ENCODE measurements at regions not wholly inside any gene's neighbourhood (a gene's known extent, or its start where the extent isn't known, plus 50 kb on each side); places are given as distances from the start of the nearest gene placed in this dataset.

DNA sequence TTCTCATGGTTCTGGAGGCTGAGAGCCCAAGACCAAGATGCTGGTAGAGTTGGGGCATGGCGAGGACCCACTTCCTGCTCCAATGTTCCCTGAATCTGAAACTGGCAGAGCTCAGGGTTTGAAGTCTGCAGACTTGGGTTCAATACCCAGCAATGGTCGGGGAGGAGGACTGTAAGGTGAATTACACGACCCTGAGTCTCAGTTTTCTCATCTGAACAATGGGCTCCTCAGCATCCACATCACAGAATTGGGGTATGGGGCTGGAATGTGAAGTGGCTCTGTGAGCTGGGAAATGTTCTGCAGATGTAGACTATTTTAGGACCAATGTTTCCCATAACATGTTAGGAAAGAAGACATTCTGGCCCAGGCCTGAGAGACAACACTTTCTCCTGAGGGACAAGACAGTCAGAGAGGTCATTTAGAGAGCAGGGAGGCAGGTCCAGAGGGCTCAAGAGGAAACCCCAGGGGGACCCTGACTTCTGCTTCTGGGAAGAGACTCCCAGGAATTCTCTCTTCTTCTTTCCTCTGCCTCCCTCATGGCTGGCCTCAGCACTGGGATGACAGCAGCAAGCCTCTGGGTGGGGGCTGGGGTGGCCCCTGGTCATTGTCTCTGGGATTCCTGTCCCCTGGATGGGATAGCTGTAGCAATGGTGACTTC, 141.3 kb upstream of the PMEPA1 start:
- Histone ChIP-seq H3K27me3 (ENCODE audit: control insufficient read depth in 2 of 2, insufficient read depth in 1 of 2, low read length in 1 of 2) (no peaks in the 10 kb centered on the region), H3K4me1 (ENCODE audit: control insufficient read depth in 2 of 2, insufficient read depth in 2 of 2, low read length in 2 of 2) (no peaks in the 10 kb centered on the region), H3K4me3 (ENCODE audit: low read length in 2 of 2) (no peak overlapping the region), H3K36me3 (ENCODE audit: control insufficient read depth in 2 of 2, insufficient read depth in 2 of 2, low read length in 1 of 2) (no peaks in the 10 kb centered on the region), H3K9me3 (ENCODE audit: control insufficient read depth in 2 of 2, insufficient read depth in 1 of 2, low read length in 1 of 2) (no peaks in the 10 kb centered on the region), H3K27ac (ENCODE audit: low read depth in 1 of 2, low read length in 1 of 2) (no peak overlapping the region)
- DNase-seq (ENCODE audit: low read depth in 6 of 9, low spot score in 9 of 9) = no peak
- WGBS = 91% methylated on average over 3 of the region's 3 CpGs

DNA sequence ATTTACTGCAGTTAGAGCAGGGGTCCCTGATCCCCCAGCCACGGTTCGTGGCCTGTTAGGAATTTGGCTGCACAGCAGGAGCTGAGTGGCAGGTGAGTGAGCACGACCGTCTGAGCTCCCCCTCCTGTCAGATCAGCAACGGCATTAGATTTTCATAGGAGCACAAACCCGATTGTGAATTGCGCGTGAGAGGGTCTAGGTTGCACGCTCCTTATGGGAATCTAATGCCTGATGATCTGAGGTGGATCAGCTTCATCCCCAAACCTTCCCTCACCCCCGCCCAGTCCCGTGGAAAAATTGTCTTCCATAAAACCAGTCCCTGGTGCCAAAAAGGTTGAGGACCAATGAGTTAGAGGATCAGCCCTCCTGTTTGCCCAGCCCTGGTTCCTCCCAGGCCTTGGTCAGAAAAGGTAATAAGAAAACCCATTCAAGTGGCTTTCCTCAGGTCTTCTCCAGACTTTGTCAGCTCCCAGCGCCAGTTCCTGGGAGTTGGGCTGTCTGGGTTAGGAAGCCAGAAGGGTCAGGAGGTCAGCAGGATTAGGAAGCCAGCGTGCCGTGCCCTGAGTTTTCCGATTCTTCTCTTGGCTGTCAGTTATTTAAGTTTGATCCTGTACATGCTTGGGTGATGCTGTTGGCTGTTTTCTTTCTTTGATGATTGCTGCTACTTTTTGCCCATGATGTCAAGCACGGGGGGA, 139.9 kb upstream of the PMEPA1 start:
- Histone ChIP-seq H3K27me3 (ENCODE audit: control insufficient read depth in 2 of 2, insufficient read depth in 1 of 2, low read length in 1 of 2) (no peaks in the 10 kb centered on the region), H3K4me1 (ENCODE audit: control insufficient read depth in 2 of 2, insufficient read depth in 2 of 2, low read length in 2 of 2) (no peaks in the 10 kb centered on the region), H3K27ac (ENCODE audit: low read depth in 1 of 2, low read length in 1 of 2) (no peak overlapping the region), H3K36me3 (ENCODE audit: control insufficient read depth in 2 of 2, insufficient read depth in 2 of 2, low read length in 1 of 2) (no peaks in the 10 kb centered on the region), H3K4me3 (ENCODE audit: low read length in 2 of 2) (no peak overlapping the region), H3K9me3 (ENCODE audit: control insufficient read depth in 2 of 2, insufficient read depth in 1 of 2, low read length in 1 of 2) (no peaks in the 10 kb centered on the region)
- DNase-seq (ENCODE audit: low read depth in 6 of 9, low spot score in 9 of 9) = no peak
- WGBS = 96% methylated on average over 16 of the region's 16 CpGs

DNA sequence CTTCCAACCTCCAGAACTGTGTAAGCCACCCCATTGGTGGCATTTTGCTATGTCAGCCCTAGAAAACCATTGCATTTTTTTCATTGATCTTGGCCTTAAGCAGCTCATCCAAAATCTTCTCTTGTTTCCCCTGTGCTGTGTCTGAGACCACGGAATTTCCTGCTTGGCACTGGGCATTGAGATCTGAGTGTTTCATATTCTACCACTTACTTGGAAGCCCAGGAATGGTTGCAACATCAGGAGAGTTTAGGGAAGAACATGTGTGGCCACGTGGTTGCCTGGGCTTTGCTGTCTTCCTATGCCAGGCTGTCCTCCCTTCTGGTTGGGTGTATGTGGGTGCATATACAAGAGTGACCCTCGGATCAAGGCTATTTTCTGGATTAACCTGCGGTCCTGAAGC, 139.3 kb upstream of the PMEPA1 start:
- no peaks in the 10 kb centered on the region for H3K9me3 ChIP-seq (ENCODE audit: control insufficient read depth in 2 of 2, insufficient read depth in 1 of 2, low read length in 1 of 2)
- DNase-seq (ENCODE audit: low read depth in 6 of 9, low spot score in 9 of 9) = no peak
- H3K4me1 ChIP-seq (ENCODE audit: control insufficient read depth in 2 of 2, insufficient read depth in 2 of 2, low read length in 2 of 2) = no peaks in the 10 kb centered on the region
- no peak overlapping the region for H3K4me3 ChIP-seq (ENCODE audit: low read length in 2 of 2)
- WGBS = 87% methylated on average over 4 of the region's 4 CpGs
- H3K27ac ChIP-seq (ENCODE audit: low read depth in 1 of 2, low read length in 1 of 2) = no peak overlapping the region
- H3K36me3 ChIP-seq (ENCODE audit: control insufficient read depth in 2 of 2, insufficient read depth in 2 of 2, low read length in 1 of 2) = no peaks in the 10 kb centered on the region
- H3K27me3 ChIP-seq (ENCODE audit: control insufficient read depth in 2 of 2, insufficient read depth in 1 of 2, low read length in 1 of 2) = no peaks in the 10 kb centered on the region

DNA sequence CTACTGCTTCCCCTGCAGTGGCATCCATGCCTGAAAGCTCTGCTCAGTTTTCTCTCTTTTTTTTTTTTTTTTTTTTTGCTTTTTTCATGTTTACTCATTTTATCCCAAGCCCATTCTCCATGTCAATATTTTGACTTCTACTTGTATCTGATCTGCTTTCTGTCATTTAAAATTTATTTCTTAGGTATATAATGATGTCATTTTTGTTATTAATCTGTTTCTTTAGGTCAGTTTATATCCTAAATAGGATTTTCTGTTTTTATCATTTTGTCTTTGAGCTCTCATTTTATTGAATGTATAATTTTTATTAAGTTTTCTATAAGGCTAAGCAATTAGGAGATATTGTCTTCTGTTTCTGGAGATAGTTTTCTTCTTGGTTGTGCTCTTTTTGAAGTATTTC, 138.5 kb upstream of the PMEPA1 start:
- no peak for DNase-seq (ENCODE audit: low read depth in 6 of 9, low spot score in 9 of 9)
- Histone ChIP-seq H3K4me3 (ENCODE audit: low read length in 2 of 2) (no peak overlapping the region), H3K27ac (ENCODE audit: low read depth in 1 of 2, low read length in 1 of 2) (no peak overlapping the region), H3K9me3 (ENCODE audit: control insufficient read depth in 2 of 2, insufficient read depth in 1 of 2, low read length in 1 of 2) (no peaks in the 10 kb centered on the region), H3K36me3 (ENCODE audit: control insufficient read depth in 2 of 2, insufficient read depth in 2 of 2, low read length in 1 of 2) (no peaks in the 10 kb centered on the region), H3K27me3 (ENCODE audit: control insufficient read depth in 2 of 2, insufficient read depth in 1 of 2, low read length in 1 of 2) (no peaks in the 10 kb centered on the region), H3K4me1 (ENCODE audit: control insufficient read depth in 2 of 2, insufficient read depth in 2 of 2, low read length in 2 of 2) (no peaks in the 10 kb centered on the region)

DNA sequence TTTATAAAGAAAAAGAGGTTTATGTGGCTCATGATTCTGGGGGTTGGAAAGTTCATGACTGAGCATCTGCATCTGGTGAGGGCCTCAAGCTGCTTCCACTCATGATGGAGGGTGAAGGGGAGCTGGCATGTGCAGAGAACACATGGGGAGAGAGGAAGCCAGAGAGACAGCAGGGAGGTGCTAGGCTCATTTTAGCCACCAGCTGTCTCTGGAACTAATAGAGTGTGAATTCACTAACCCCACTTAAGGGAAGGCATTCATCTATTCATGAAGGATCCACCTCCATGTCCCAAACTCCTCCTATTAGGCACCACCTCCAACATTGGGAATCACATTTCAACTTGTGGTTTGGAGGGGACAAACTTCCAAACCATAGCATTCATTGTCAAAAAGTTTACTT, 137.3 kb upstream of the PMEPA1 start:
- no peaks in the 10 kb centered on the region for H3K4me1 ChIP-seq (ENCODE audit: control insufficient read depth in 2 of 2, insufficient read depth in 2 of 2, low read length in 2 of 2)
- H3K9me3 ChIP-seq (ENCODE audit: control insufficient read depth in 2 of 2, insufficient read depth in 1 of 2, low read length in 1 of 2) = no peaks in the 10 kb centered on the region
- no peaks in the 10 kb centered on the region for H3K27me3 ChIP-seq (ENCODE audit: control insufficient read depth in 2 of 2, insufficient read depth in 1 of 2, low read length in 1 of 2)
- no peak for DNase-seq (ENCODE audit: low read depth in 6 of 9, low spot score in 9 of 9)
- no peak overlapping the region for H3K27ac ChIP-seq (ENCODE audit: low read depth in 1 of 2, low read length in 1 of 2)
- H3K4me3 ChIP-seq (ENCODE audit: low read length in 2 of 2) = no peak overlapping the region
- H3K36me3 ChIP-seq (ENCODE audit: control insufficient read depth in 2 of 2, insufficient read depth in 2 of 2, low read length in 1 of 2) = no peaks in the 10 kb centered on the region

DNA sequence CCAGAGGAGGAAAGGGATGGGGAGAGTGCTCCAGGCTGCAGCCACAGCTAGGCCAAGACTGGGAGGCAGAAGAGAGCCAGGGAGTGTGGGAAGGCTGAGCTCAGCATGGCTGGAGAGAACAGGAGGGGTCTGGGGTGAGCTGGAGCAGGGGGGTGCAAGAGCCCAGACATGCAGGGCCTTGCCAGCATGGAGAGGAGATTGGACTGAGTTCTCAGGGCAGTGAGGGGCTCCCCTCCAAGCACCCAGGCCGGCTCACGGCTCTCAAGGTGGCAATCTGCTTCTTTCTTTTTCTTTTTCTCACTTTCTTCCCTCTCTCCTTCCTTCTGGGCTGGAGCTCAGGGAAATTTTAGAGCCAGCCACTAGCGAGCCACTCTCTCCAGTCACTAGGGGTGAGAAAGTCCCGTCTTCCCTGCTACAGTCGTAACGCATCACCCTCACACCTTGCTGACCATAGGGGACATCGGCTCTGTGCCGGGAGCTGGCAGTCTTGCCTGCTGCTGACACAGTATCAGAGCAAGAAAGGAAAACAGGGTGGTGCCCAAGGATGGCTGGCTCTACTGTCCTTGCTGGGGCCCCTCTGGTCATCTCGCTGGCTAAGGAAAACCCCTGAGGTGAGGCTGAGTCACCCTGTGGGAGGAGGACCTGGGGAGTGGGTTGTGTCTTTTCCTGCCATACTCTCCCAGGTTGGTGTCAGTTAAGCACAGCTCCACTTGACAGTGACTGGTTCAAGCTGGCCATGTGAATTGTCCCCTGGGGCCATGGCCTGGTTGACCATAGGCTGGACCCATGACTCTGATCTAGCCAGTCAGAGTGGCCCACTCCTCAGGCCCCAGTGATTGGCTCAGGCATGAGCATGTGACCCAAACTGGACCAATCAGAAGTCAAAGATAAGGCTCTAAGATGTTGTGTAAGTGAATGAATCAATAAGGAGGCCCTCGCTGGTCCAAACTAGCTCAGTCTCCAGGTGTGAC, 135.1 kb upstream of the PMEPA1 start:
- Histone ChIP-seq H3K27me3 (ENCODE audit: control insufficient read depth in 2 of 2, insufficient read depth in 1 of 2, low read length in 1 of 2) (no peaks in the 10 kb centered on the region), H3K4me3 (ENCODE audit: low read length in 2 of 2) (no peak overlapping the region), H3K27ac (ENCODE audit: low read depth in 1 of 2, low read length in 1 of 2) (no peak overlapping the region), H3K36me3 (ENCODE audit: control insufficient read depth in 2 of 2, insufficient read depth in 2 of 2, low read length in 1 of 2) (no peaks in the 10 kb centered on the region), H3K4me1 (ENCODE audit: control insufficient read depth in 2 of 2, insufficient read depth in 2 of 2, low read length in 2 of 2) (no peaks in the 10 kb centered on the region), H3K9me3 (ENCODE audit: control insufficient read depth in 2 of 2, insufficient read depth in 1 of 2, low read length in 1 of 2) (no peaks in the 10 kb centered on the region)
- 95% methylated on average over 10 of the region's 10 CpGs for WGBS
- DNase-seq (ENCODE audit: low read depth in 6 of 9, low spot score in 9 of 9) = no peak

DNA sequence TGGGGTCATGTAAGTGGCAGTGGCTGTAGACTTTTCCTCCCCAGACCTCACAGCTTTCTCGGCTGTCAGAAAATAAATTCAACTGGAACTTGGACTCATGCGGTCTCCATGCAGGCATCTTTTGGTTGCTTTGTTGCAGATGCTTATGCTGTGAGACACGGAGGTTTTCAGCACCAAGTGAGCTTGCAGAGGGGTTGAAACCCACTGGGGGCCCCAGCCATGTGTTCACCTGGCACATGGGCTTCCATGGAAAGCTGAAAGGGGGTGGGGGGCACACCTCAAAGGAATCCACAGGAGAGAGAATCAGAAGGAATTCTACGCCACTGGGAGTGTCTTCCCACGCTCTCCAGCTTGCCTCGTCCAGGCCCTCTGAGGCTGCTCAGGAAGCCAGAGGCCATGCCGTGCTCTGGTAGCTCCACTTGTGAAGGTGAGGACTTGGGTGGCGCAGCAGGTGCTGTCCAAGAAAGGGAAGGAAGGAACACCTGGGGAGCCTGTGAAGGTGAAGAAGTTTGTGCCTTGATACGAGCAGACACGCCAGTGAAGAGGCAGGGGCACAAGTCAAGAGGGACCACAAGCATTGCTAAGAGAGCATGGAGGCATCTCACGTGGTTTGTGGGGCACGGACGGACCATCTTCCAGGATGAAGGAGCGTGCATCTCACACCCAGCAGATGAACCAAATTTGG, 134.3 kb upstream of the PMEPA1 start:
- no peaks in the 10 kb centered on the region for H3K27me3 ChIP-seq (ENCODE audit: control insufficient read depth in 2 of 2, insufficient read depth in 1 of 2, low read length in 1 of 2)
- H3K27ac ChIP-seq (ENCODE audit: low read depth in 1 of 2, low read length in 1 of 2) = no peak overlapping the region
- H3K36me3 ChIP-seq (ENCODE audit: control insufficient read depth in 2 of 2, insufficient read depth in 2 of 2, low read length in 1 of 2) = no peaks in the 10 kb centered on the region
- H3K4me3 ChIP-seq (ENCODE audit: low read length in 2 of 2) = no peak overlapping the region
- H3K4me1 ChIP-seq (ENCODE audit: control insufficient read depth in 2 of 2, insufficient read depth in 2 of 2, low read length in 2 of 2) = no peaks in the 10 kb centered on the region
- no peaks in the 10 kb centered on the region for H3K9me3 ChIP-seq (ENCODE audit: control insufficient read depth in 2 of 2, insufficient read depth in 1 of 2, low read length in 1 of 2)
- DNase-seq (ENCODE audit: low read depth in 6 of 9, low spot score in 9 of 9) = no peak
- WGBS = 94% methylated on average over 14 of the region's 14 CpGs

DNA sequence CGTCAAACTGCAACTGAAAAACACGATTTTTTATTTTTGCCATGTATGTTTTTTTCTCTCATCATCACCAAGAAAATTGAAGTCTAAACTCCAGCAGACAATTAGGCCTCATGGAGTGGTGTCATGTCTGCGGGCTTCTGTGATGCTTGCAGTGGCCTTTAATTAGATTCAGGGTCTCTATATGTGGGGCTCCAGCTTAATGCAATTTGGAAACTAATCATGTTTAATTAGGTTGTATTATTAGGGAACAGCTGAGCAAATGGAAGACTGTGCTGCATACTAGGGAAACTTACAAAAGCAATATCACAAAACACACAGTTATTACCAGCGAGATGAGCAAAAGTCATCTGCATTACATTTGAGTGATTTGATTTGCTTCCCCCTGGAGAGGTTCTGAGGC, 132.9 kb upstream of the PMEPA1 start:
- H3K4me1 ChIP-seq (ENCODE audit: control insufficient read depth in 2 of 2, insufficient read depth in 2 of 2, low read length in 2 of 2) = no peaks in the 10 kb centered on the region
- no peaks in the 10 kb centered on the region for H3K36me3 ChIP-seq (ENCODE audit: control insufficient read depth in 2 of 2, insufficient read depth in 2 of 2, low read length in 1 of 2)
- H3K27ac ChIP-seq (ENCODE audit: low read depth in 1 of 2, low read length in 1 of 2) = no peak overlapping the region
- no peaks in the 10 kb centered on the region for H3K9me3 ChIP-seq (ENCODE audit: control insufficient read depth in 2 of 2, insufficient read depth in 1 of 2, low read length in 1 of 2)
- no peak overlapping the region for H3K4me3 ChIP-seq (ENCODE audit: low read length in 2 of 2)
- H3K27me3 ChIP-seq (ENCODE audit: control insufficient read depth in 2 of 2, insufficient read depth in 1 of 2, low read length in 1 of 2) = no peaks in the 10 kb centered on the region
- DNase-seq (ENCODE audit: low read depth in 6 of 9, low spot score in 9 of 9) = no peak
- WGBS = 94% methylated on average over 4 of the region's 4 CpGs

All from thymus (tissue), 11 donors.